ENCODE measurements at regions not wholly inside any gene's neighbourhood (a gene's known extent, or its start where the extent isn't known, plus 50 kb on each side); places are given as distances from the start of the nearest gene placed in this dataset.

GRCh38 chr5:123795688-123796087, 283.7 kb downstream of the CSNK1G3 start:
- no peaks in the 10 kb centered on the region for H3K4me1 ChIP-seq (ENCODE audit: control insufficient read depth, insufficient read depth, low read length)
- H3K27ac ChIP-seq (ENCODE audit: extremely low read depth, low read depth, low read length): no peak overlapping the region
- no peaks in the 10 kb centered on the region for H3K36me3 ChIP-seq (ENCODE audit: control insufficient read depth in 2 of 2, insufficient read depth in 1 of 2, low read length in 2 of 2)
- ChIA-PET CTCF (interaction anchor here (0.7 kb wide), 1 partner anchor 18 kb away, joined by 3 read pairs; no protein-coding TSS in a partner anchor), POLR2A (no interaction called here)
- TF ChIP-seq ZSCAN5A (tag by site-specific recombination; IDR thresholded peaks at IDR 0.05) (no peak), ZNF510 (tag by site-specific recombination; IDR thresholded peaks at IDR 0.05; ENCODE audit: insufficient replicate concordance) (no peak), TSHZ1 (tag by site-specific recombination; IDR thresholded peaks at IDR 0.05; ENCODE audit: borderline replicate concordance) (no peak), KLF16 (tag by site-specific recombination; IDR thresholded peaks at IDR 0.05) (no peak), ZNF560 (tag by site-specific recombination; IDR thresholded peaks at IDR 0.05; ENCODE audit: borderline replicate concordance) (no peak), ZNF747 (tag by site-specific recombination; IDR thresholded peaks at IDR 0.05) (no peak), YY1 (tag by site-specific recombination; IDR thresholded peaks at IDR 0.05) (no peak), GLI4 (tag by site-specific recombination; IDR thresholded peaks at IDR 0.05) (no peak), ZNF324 (tag by site-specific recombination; IDR thresholded peaks at IDR 0.05) (no peak), ZNF311 (tag by site-specific recombination; IDR thresholded peaks at IDR 0.05; ENCODE audit: borderline replicate concordance) (no peak), HOXA7 (CRISPR knock-in tag; IDR thresholded peaks at IDR 0.05; ENCODE audit: borderline replicate concordance) (no peak), ZNF791 (tag by site-specific recombination; IDR thresholded peaks at IDR 0.05) (no peak), ZNF670 (tag by site-specific recombination; IDR thresholded peaks at IDR 0.05; ENCODE audit: low read depth) (no peak), ZNF76 (tag by site-specific recombination; IDR thresholded peaks at IDR 0.05; ENCODE audit: borderline replicate concordance, low read depth) (no peak), EGR2 (tag by site-specific recombination; IDR thresholded peaks at IDR 0.05; ENCODE audit: low read depth) (no peak), ZNF274 (IDR thresholded peaks at IDR 0.05; ENCODE audit: low read length) (no peak), ZNF274 (tag by site-specific recombination; IDR thresholded peaks at IDR 0.05; ENCODE audit: borderline replicate concordance) (no peak)
- H3K4me3 ChIP-seq (ENCODE audit: low read depth, low read length): no peak overlapping the region
- H3K9me3 ChIP-seq (ENCODE audit: control insufficient read depth, insufficient read depth, low read depth, low read length): no peaks in the 10 kb centered on the region

GRCh38 chr5:123790226-123790625, 278.2 kb downstream of the CSNK1G3 start:
- CTCF ChIA-PET: no interaction called here
- TF ChIP-seq YY2 (tag by site-specific recombination; IDR thresholded peaks at IDR 0.05): no peak
- no peak for TF ChIP-seq ZNF157 (tag by site-specific recombination; IDR thresholded peaks at IDR 0.05)
- no peak for TF ChIP-seq ZNF140 (tag by site-specific recombination; IDR thresholded peaks at IDR 0.05)
- TF ChIP-seq ZNF473 (tag by site-specific recombination; IDR thresholded peaks at IDR 0.05): no peak
- no peak for TF ChIP-seq ZBTB11 (tag by site-specific recombination; conservative IDR thresholded peaks at IDR 0.05; ENCODE audit: low read depth)
- no peak for TF ChIP-seq REPIN1 (tag by site-specific recombination; IDR thresholded peaks at IDR 0.05; ENCODE audit: low read depth)
- no peak for TF ChIP-seq ZNF623 (tag by site-specific recombination; IDR thresholded peaks at IDR 0.05)
- TF ChIP-seq CTCF (tag by site-specific recombination; IDR thresholded peaks at IDR 0.05): no peak
- TF ChIP-seq ZNF366 (tag by site-specific recombination; conservative IDR thresholded peaks at IDR 0.05): no peak

More at GRCh38 chr5:123790226-123790625, 278.2 kb downstream of the CSNK1G3 start:
- H3K36me3 ChIP-seq (ENCODE audit: control insufficient read depth in 2 of 2, insufficient read depth in 1 of 2, low read length in 2 of 2): no peaks in the 10 kb centered on the region
- no peak overlapping the region for H3K4me3 ChIP-seq (ENCODE audit: low read depth, low read length)
- POLR2A ChIA-PET: no interaction called here
- H3K27ac ChIP-seq (ENCODE audit: extremely low read depth, low read depth, low read length): no peak overlapping the region
- 0 out of 2 replicates have a peak, but pooled peaks cover 8% of the 10 kb centered on the region for H3K4me1 ChIP-seq (ENCODE audit: control insufficient read depth, insufficient read depth, low read length)
- H3K9me3 ChIP-seq (ENCODE audit: control insufficient read depth, insufficient read depth, low read depth, low read length): no peaks in the 10 kb centered on the region; the same call in 1 of the 2 replicates

Data from HEK293 (cell line).